Renal pelvis (tissue), 1 donor: ENCODE measurements at regions not wholly inside any gene's neighbourhood (a gene's known extent, or its start where the extent isn't known, plus 50 kb on each side); places are given as distances from the start of the nearest gene placed in this dataset.

ENCODE experiments used
- DNase-seq: peaks from one replicate; pipeline ENCODE4 v3.0.0-alpha.2; 2013

GRCh38 chr6:144834426-144835038 is 549.4 kb downstream of the UTRN start:
- no peak for DNase-seq

- DNase-seq = no peak
These were observed 550.3 kb downstream of the UTRN start for GRCh38 chr6:144835322-144835973.

- no peak for DNase-seq
These were observed 555.5 kb downstream of the UTRN start for GRCh38 chr6:144840619-144841018.

GRCh38 chr6:144843701-144844100 is 558.6 kb downstream of the UTRN start:
- no peak for DNase-seq

- no peak for DNase-seq
These were observed 559.5 kb downstream of the UTRN start for GRCh38 chr6:144844596-144844995.

- DNase-seq = no peak
These were observed 560.1 kb downstream of the UTRN start for GRCh38 chr6:144845186-144845585.

GRCh38 chr6:144847916-144848315 is 562.8 kb downstream of the UTRN start:
- no peak for DNase-seq

GRCh38 chr6:144849920-144850319 is 564.8 kb downstream of the UTRN start:
- DNase-seq = no peak

- DNase-seq = no peak
These were observed 568.5 kb downstream of the UTRN start for GRCh38 chr6:144853603-144854002.

- no peak for DNase-seq
These were observed 569.5 kb downstream of the UTRN start for GRCh38 chr6:144854654-144855053.

GRCh38 chr6:144855375-144855774 is 570.2 kb downstream of the UTRN start:
- no peak for DNase-seq

GRCh38 chr6:144855812-144856531 is 570.8 kb downstream of the UTRN start:
- no peak for DNase-seq

GRCh38 chr6:144856622-144857021 is 571.5 kb downstream of the UTRN start:
- no peak for DNase-seq

GRCh38 chr6:144857086-144857485 is 572.0 kb downstream of the UTRN start:
- no peak for DNase-seq

GRCh38 chr6:144862769-144863168 is 577.6 kb downstream of the UTRN start:
- no peak for DNase-seq

GRCh38 chr6:144867761-144868160 is 582.6 kb downstream of the UTRN start:
- DNase-seq = peak; percentile 8

GRCh38 chr6:144870782-144871181 is 585.6 kb downstream of the UTRN start:
- no peak for DNase-seq

GRCh38 chr6:144873623-144874378 is 588.7 kb downstream of the UTRN start:
- no peak for DNase-seq

- no peak for DNase-seq
These were observed 591.6 kb downstream of the UTRN start for GRCh38 chr6:144876689-144877088.

- no peak for DNase-seq
These were observed 592.0 kb downstream of the UTRN start for GRCh38 chr6:144877118-144877517.

- no peak for DNase-seq
These were observed 593.4 kb downstream of the UTRN start for GRCh38 chr6:144878577-144878976.

- DNase-seq = no peak
These were observed 594.3 kb downstream of the UTRN start for GRCh38 chr6:144879436-144879835.

GRCh38 chr6:144882425-144882824 is 597.3 kb downstream of the UTRN start:
- DNase-seq = no peak
